ENCODE measurements at regions not wholly inside any gene's neighbourhood (a gene's known extent, or its start where the extent isn't known, plus 50 kb on each side); places are given as distances from the start of the nearest gene placed in this dataset.
"Not testable (repeated sequence)": the region's sequence is repeated elsewhere in the genome, so short reads cannot be mapped to it uniquely, and the experiment has no call there.

- ChIA-PET POLR2A (no interaction called here), CTCF (interaction anchor here (0.6 kb wide), 1 partner anchor 368 kb away, joined by 3 read pairs; no protein-coding TSS in a partner anchor)
- DNase-seq (ENCODE audit: unreplicated experiment) = no peak
- no peaks in the 10 kb centered on the region for H3K36me3 Mint-ChIP-seq (ENCODE audit: insufficient read depth, unreplicated experiment)
- no peaks in the 10 kb centered on the region for H3K4me1 Mint-ChIP-seq (ENCODE audit: insufficient read depth, unreplicated experiment)
- no peaks in the 10 kb centered on the region for H3K9me3 Mint-ChIP-seq (ENCODE audit: unreplicated experiment)
- no peaks in the 10 kb centered on the region for H3K27me3 Mint-ChIP-seq (ENCODE audit: insufficient read depth, unreplicated experiment)
- no peak for TF ChIP-seq CTCF (IDR thresholded peaks at IDR 0.05; ENCODE audit: unreplicated experiment)
- no TSS peak for BruUV-seq (replicated peaks)
- no peak overlapping the region for H3K4me3 Mint-ChIP-seq (ENCODE audit: unreplicated experiment)
- no peak overlapping the region for H3K27ac Mint-ChIP-seq (ENCODE audit: low read depth, unreplicated experiment)
- intact Hi-C loops (cut with micrococcal nuclease) = no loop called here
Measured at GRCh38 chr9:85871008-85871407, 69.9 kb upstream of the NAA35 start.

GRCh38 chr9:85871683-85872082, 69.3 kb upstream of the NAA35 start:
- H3K27ac Mint-ChIP-seq (ENCODE audit: low read depth, unreplicated experiment); H3K9me3 Mint-ChIP-seq (ENCODE audit: unreplicated experiment); BruUV-seq (replicated peaks); POLR2A ChIA-PET; intact Hi-C loops (cut with micrococcal nuclease); CTCF ChIA-PET; H3K4me3 Mint-ChIP-seq (ENCODE audit: unreplicated experiment); H3K27me3 Mint-ChIP-seq (ENCODE audit: insufficient read depth, unreplicated experiment); DNase-seq (ENCODE audit: unreplicated experiment); H3K4me1 Mint-ChIP-seq (ENCODE audit: insufficient read depth, unreplicated experiment); H3K36me3 Mint-ChIP-seq (ENCODE audit: insufficient read depth, unreplicated experiment): not testable (repeated sequence)

- ChIA-PET CTCF (no interaction called here), POLR2A (no interaction called here)
- BruUV-seq (replicated peaks) = no TSS peak
- TF ChIP-seq CTCF (IDR thresholded peaks at IDR 0.05; ENCODE audit: unreplicated experiment) = no peak
- Mint-ChIP-seq H3K4me1 (ENCODE audit: insufficient read depth, unreplicated experiment) (no peaks in the 10 kb centered on the region), H3K27ac (ENCODE audit: low read depth, unreplicated experiment) (no peak overlapping the region), H3K27me3 (ENCODE audit: insufficient read depth, unreplicated experiment) (no peaks in the 10 kb centered on the region), H3K9me3 (ENCODE audit: unreplicated experiment) (no peaks in the 10 kb centered on the region), H3K36me3 (ENCODE audit: insufficient read depth, unreplicated experiment) (no peaks in the 10 kb centered on the region), H3K4me3 (ENCODE audit: unreplicated experiment) (no peak overlapping the region)
- intact Hi-C loops (cut with micrococcal nuclease) = no loop called here
- no peak for DNase-seq (ENCODE audit: unreplicated experiment)
Measured at GRCh38 chr9:85872463-85872862, 68.5 kb upstream of the NAA35 start.

- H3K36me3 Mint-ChIP-seq (ENCODE audit: insufficient read depth, unreplicated experiment) = no peaks in the 10 kb centered on the region
- no peaks in the 10 kb centered on the region for H3K9me3 Mint-ChIP-seq (ENCODE audit: unreplicated experiment)
- intact Hi-C loops (cut with micrococcal nuclease) = no loop called here
- no peak overlapping the region for H3K4me3 Mint-ChIP-seq (ENCODE audit: unreplicated experiment)
- ChIA-PET CTCF (interaction anchor here (1.0 kb wide), 1 partner anchor 84 kb away, joined by 3 read pairs; no protein-coding TSS in a partner anchor), POLR2A (interaction anchor here (0.6 kb wide), 2 partner anchors 60 to 1721 kb away, joined by 3 read pairs; no protein-coding TSS in a partner anchor)
- no peaks in the 10 kb centered on the region for H3K4me1 Mint-ChIP-seq (ENCODE audit: insufficient read depth, unreplicated experiment)
- no peak for TF ChIP-seq CTCF (IDR thresholded peaks at IDR 0.05; ENCODE audit: unreplicated experiment)
- no peak for DNase-seq (ENCODE audit: unreplicated experiment)
- BruUV-seq (replicated peaks) = no TSS peak
- H3K27ac Mint-ChIP-seq (ENCODE audit: low read depth, unreplicated experiment) = no peak overlapping the region
- no peaks in the 10 kb centered on the region for H3K27me3 Mint-ChIP-seq (ENCODE audit: insufficient read depth, unreplicated experiment)
Measured at GRCh38 chr9:85876628-85877027, 64.3 kb upstream of the NAA35 start.

- not testable (repeated sequence) for H3K27ac Mint-ChIP-seq (ENCODE audit: low read depth, unreplicated experiment); H3K27me3 Mint-ChIP-seq (ENCODE audit: insufficient read depth, unreplicated experiment); H3K4me1 Mint-ChIP-seq (ENCODE audit: insufficient read depth, unreplicated experiment)
Measured at GRCh38 chr9:85878872-85879597, 61.9 kb upstream of the NAA35 start.

GRCh38 chr9:85880507-85880906, 60.4 kb upstream of the NAA35 start:
- BruUV-seq (replicated peaks); DNase-seq (ENCODE audit: unreplicated experiment); H3K36me3 Mint-ChIP-seq (ENCODE audit: insufficient read depth, unreplicated experiment); POLR2A ChIA-PET; H3K27me3 Mint-ChIP-seq (ENCODE audit: insufficient read depth, unreplicated experiment); H3K9me3 Mint-ChIP-seq (ENCODE audit: unreplicated experiment); H3K4me3 Mint-ChIP-seq (ENCODE audit: unreplicated experiment); H3K27ac Mint-ChIP-seq (ENCODE audit: low read depth, unreplicated experiment); CTCF ChIA-PET; intact Hi-C loops (cut with micrococcal nuclease): not testable (repeated sequence)
- peaks cover 15% of the 10 kb centered on the region for H3K4me1 Mint-ChIP-seq (ENCODE audit: insufficient read depth, unreplicated experiment)

More at GRCh38 chr9:85878872-85879597, 61.9 kb upstream of the NAA35 start:
- BruUV-seq (replicated peaks); H3K4me3 Mint-ChIP-seq (ENCODE audit: unreplicated experiment); H3K36me3 Mint-ChIP-seq (ENCODE audit: insufficient read depth, unreplicated experiment); intact Hi-C loops (cut with micrococcal nuclease); POLR2A ChIA-PET; DNase-seq (ENCODE audit: unreplicated experiment); H3K9me3 Mint-ChIP-seq (ENCODE audit: unreplicated experiment): not testable (repeated sequence)
- CTCF ChIA-PET = interaction anchor here (0.6 kb wide), 1 partner anchor 44 kb away, joined by 3 read pairs; no protein-coding TSS in a partner anchor

All from MCF 10A (cell line).